ENCODE measurements at regions not wholly inside any gene's neighbourhood (a gene's known extent, or its start where the extent isn't known, plus 50 kb on each side); places are given as distances from the start of the nearest gene placed in this dataset.

- TF ChIP-seq RBM25 (IDR thresholded peaks at IDR 0.05; ENCODE audit: low read depth, low read length, severe bottlenecking) (peak; percentile 93), ATF7 (IDR thresholded peaks at IDR 0.05) (0 out of 2 replicates have a peak, but pooled peaks have one; percentile 15), CBFA2T2 (conservative IDR thresholded peaks at IDR 0.05) (peak; percentile 22), NFIC (IDR thresholded peaks at IDR 0.05) (peak; percentile 99), ADNP (tag; IDR thresholded peaks at IDR 0.05) (peak; percentile 83), SPI1 (IDR thresholded peaks at IDR 0.05; ENCODE audit: borderline replicate concordance, low read depth, low read length) (peak; percentile 3; the same call in 1 of the 2 replicates), HDAC2 (IDR thresholded peaks at IDR 0.05) (peak; percentile 85), TEAD1 (CRISPR knock-in tag; IDR thresholded peaks at IDR 0.05) (0 out of 4 replicates have a peak, but pooled peaks of 1 of the 2 experiments have one; percentile 39), PHF21A (IDR thresholded peaks at IDR 0.05; ENCODE audit: borderline replicate concordance, low read depth) (0 out of 2 replicates have a peak, but pooled peaks have one; percentile 57), RHOXF2B (CRISPR knock-in tag; conservative IDR thresholded peaks at IDR 0.05) (no peak), ZKSCAN1 (IDR thresholded peaks at IDR 0.05; ENCODE audit: low read depth, low read length) (no peak), CBX1 (IDR thresholded peaks at IDR 0.05; ENCODE audit: low read depth) (0 out of 2 replicates have a peak, but pooled peaks have one; percentile 58), PTBP1 (IDR thresholded peaks at IDR 0.05; ENCODE audit: low read depth, low read length) (peak; percentile 79; the same call in 1 of the 2 replicates), EP300 (IDR thresholded peaks at IDR 0.05; ENCODE audit: low read length) (peak; percentile 43; the same call in 1 of the 2 replicates), RCOR1 (IDR thresholded peaks at IDR 0.05; ENCODE audit: borderline replicate concordance in 1 of 2, low read depth in 2 of 2, low read length in 2 of 2) (peak in 1 of 2 experiments; percentile 84; a peak in 2 of 4 replicates), LCOR (CRISPR knock-in tag; IDR thresholded peaks at IDR 0.05) (0 out of 2 replicates have a peak, but pooled peaks have one; percentile 29), ZNF57 (CRISPR knock-in tag; IDR thresholded peaks at IDR 0.05) (0 out of 2 replicates have a peak, but pooled peaks have one; percentile 2), ZNF740 (CRISPR knock-in tag; IDR thresholded peaks at IDR 0.05) (no peak), ZNF740 (tag; IDR thresholded peaks at IDR 0.05) (peak in 1 of 2 experiments; percentile 55; a peak in 2 of 4 replicates), ETV6 (IDR thresholded peaks at IDR 0.05; ENCODE audit: borderline replicate concordance in 1 of 2, low read depth in 2 of 2, low read length in 1 of 2) (no peak), ETV6 (CRISPR knock-in tag; IDR thresholded peaks at IDR 0.05; ENCODE audit: borderline replicate concordance) (no peak), ZNF232 (CRISPR knock-in tag; IDR thresholded peaks at IDR 0.05) (no peak), ELF2 (CRISPR knock-in tag; IDR thresholded peaks at IDR 0.05) (0 out of 2 replicates have a peak, but pooled peaks have one; percentile 60), ZFP91 (CRISPR knock-in tag; IDR thresholded peaks at IDR 0.05) (peak; percentile 93), USF2 (CRISPR knock-in tag; IDR thresholded peaks at IDR 0.05) (peak; percentile 74)
Measured at GRCh38 chr1:54463259-54464030, 57.3 kb upstream of the SSBP3 start (continued).

All from K562 (cell line).